NCI-H2196 (cell line): ENCODE measurements at regions not wholly inside any gene's neighbourhood (a gene's known extent, or its start where the extent isn't known, plus 50 kb on each side); places are given as distances from the start of the nearest gene placed in this dataset.
"Not testable (repeated sequence)": the region's sequence is repeated elsewhere in the genome, so short reads cannot be mapped to it uniquely, and the experiment has no call there.

Experiments used
- DNase-seq: peaks from one replicate; lab custom pipeline; 2025; ENCODE audit not compliant: unreplicated experiment; lab: John Stamatoyannopoulos, UW

- peak; percentile 17 for DNase-seq
Observed at GRCh38 chr9:108766626-108767161, 89.1 kb downstream of the ACTL7B start.

GRCh38 chr9:108765265-108765664, 90.5 kb downstream of the ACTL7B start:
- DNase-seq, result no peak

GRCh38 chr9:108762348-108763055, 93.3 kb downstream of the ACTL7B start:
- no peak for DNase-seq

- peak; percentile 59 for DNase-seq
Observed at GRCh38 chr9:108761655-108762347, 94.0 kb downstream of the ACTL7B start.

GRCh38 chr9:108760841-108761240, 94.9 kb downstream of the ACTL7B start:
- no peak for DNase-seq

GRCh38 chr9:108759835-108760234, 96.0 kb downstream of the ACTL7B start:
- no peak for DNase-seq

- no peak for DNase-seq
Observed at GRCh38 chr9:108759399-108759798, 96.4 kb downstream of the ACTL7B start.

GRCh38 chr9:108756746-108757490, 98.9 kb downstream of the ACTL7B start:
- DNase-seq, result no peak

GRCh38 chr9:108755979-108756378, 99.8 kb downstream of the ACTL7B start:
- DNase-seq, result no peak

- no peak for DNase-seq
Observed at GRCh38 chr9:108751369-108751768, 104.4 kb downstream of the ACTL7B start.

GRCh38 chr9:108750661-108751215, 105.0 kb downstream of the ACTL7B start:
- DNase-seq, result no peak

- no peak for DNase-seq
Observed at GRCh38 chr9:108748776-108749175, 107.0 kb downstream of the ACTL7B start.

GRCh38 chr9:108746864-108747263, 108.9 kb downstream of the ACTL7B start:
- DNase-seq, result no peak

GRCh38 chr9:108746001-108746400, 109.8 kb downstream of the ACTL7B start:
- no peak for DNase-seq

- no peak for DNase-seq
Observed at GRCh38 chr9:108744641-108745040, 111.1 kb downstream of the ACTL7B start.

GRCh38 chr9:108743901-108744371, 111.8 kb downstream of the ACTL7B start:
- DNase-seq, result no peak

- DNase-seq, result no peak
Observed at GRCh38 chr9:108743416-108743815, 112.4 kb downstream of the ACTL7B start.

- DNase-seq, result no peak
Observed at GRCh38 chr9:108742191-108742590, 113.6 kb downstream of the ACTL7B start.

- not testable (repeated sequence) for DNase-seq
Observed at GRCh38 chr9:108731292-108731691, 124.5 kb downstream of the ACTL7B start.

GRCh38 chr9:108727580-108728111, 128.1 kb downstream of the ACTL7B start:
- DNase-seq, result no peak

- DNase-seq, result no peak
Observed at GRCh38 chr9:108724652-108725051, 131.1 kb downstream of the ACTL7B start.
